A549 (cell line): ENCODE measurements at regions not wholly inside any gene's neighbourhood (a gene's known extent, or its start where the extent isn't known, plus 50 kb on each side); places are given as distances from the start of the nearest gene placed in this dataset.

ENCODE experiments used
- ATAC-seq, 2 experiments: fragments of 200-7000 bp in 1 of 2; fragments of >200 bp in 1 of 2; cut with Nextera tagmentation in 1 of 2; cut with Tn5 transposase in 1 of 2; 3 replicates each; pipeline versions ENCODE4 v1.8.0 to v1.9.1; 2018 to 2020; ENCODE audit warnings: mild to moderate bottlenecking in 1 of 2, moderate library complexity in 1 of 2
- CTCF ChIA-PET: fragments of 300-600 bp; sonication (Branson Sonifier 250); formaldehyde crosslinking; extraction: SDS; loops from one replicate; lab custom pipeline; 2021; ENCODE audit warnings: antibody characterized with exemption, inconsistent platforms; lab: Yijun Ruan, JAX
- POLR2A ChIA-PET: fragments of 350-600 bp; formaldehyde crosslinking; extraction: SDS; loops from one replicate; lab custom pipeline; 2021; ENCODE audit warnings: antibody characterized with exemption, inconsistent platforms; lab: Yijun Ruan, JAX
- DNase-seq, 2 experiments: peaks; one replicate each; pipeline versions ENCODE4 v3.0.0 to v3.0.0-alpha.2; 2011 to 2016; ENCODE audit warnings: low read depth in 1 of 2, low spot score in 1 of 2
- FAIRE-seq: peaks from 2 replicates; lab custom pipeline; 2011; peaks lifted over from hg19 to GRCh38; lab: Jason Lieb, UNC
- H3K27ac ChIP-seq, 2 experiments: fragments of >200 bp; sonication (Bioruptor Twin); formaldehyde crosslinking; 3 replicates each; pipeline ENCODE4 v1.5.1; 2016 to 2017
- H3K4me1 ChIP-seq: fragments of >200 bp; sonication (Bioruptor Twin); formaldehyde crosslinking; 3 replicates; pipeline ENCODE4 v1.6.1; 2016
- H3K4me2 ChIP-seq: fragments of >200 bp; sonication (Bioruptor Twin); formaldehyde crosslinking; 3 replicates; pipeline ENCODE4 v1.6.1; 2016
- H3K4me3 ChIP-seq: fragments of >200 bp; sonication (Bioruptor Twin); formaldehyde crosslinking; 3 replicates; pipeline ENCODE4 v1.5.1; 2016
- H3K9me3 ChIP-seq: fragments of >200 bp; sonication (Bioruptor Twin); formaldehyde crosslinking; 3 replicates; pipeline ENCODE4 v1.6.1; 2016
- BHLHE40 ChIP-seq: IDR thresholded peaks from 2 replicates; pipeline ENCODE4 v1.6.1; 2012; ENCODE audit warnings: low read depth, low read length, inconsistent platforms
- CBX2 ChIP-seq: fragments of 200-600 bp; sonication (generic); IDR thresholded peaks from 2 replicates; pipeline ENCODE4 v1.6.1; 2016; ENCODE audit warnings: low read depth, mild to moderate bottlenecking, borderline replicate concordance
- CEBPB ChIP-seq, 2 experiments: fragments of >200 bp in 1 of 2; sonication (Bioruptor Twin) in 1 of 2; formaldehyde crosslinking in 1 of 2; IDR thresholded peaks; 2 replicates each; pipeline ENCODE4 v1.6.1; 2012 to 2016
- EHF ChIP-seq: fragments of 250-450 bp; sonication (Bioruptor Pico); IDR thresholded peaks from 2 replicates; pipeline ENCODE4 v1.5.0; 2020; ENCODE audit warnings: mild to moderate bottlenecking
- ELK1 ChIP-seq: fragments of 150-350 bp; IDR thresholded peaks from 2 replicates; pipeline ENCODE4 v1.6.1; 2014; ENCODE audit warnings: low read depth, mild to moderate bottlenecking, low read length
- EP300 ChIP-seq, 2 experiments: fragments of >200 bp; sonication (Bioruptor Twin); formaldehyde crosslinking; IDR thresholded peaks; 2 replicates in 1 of 2; 3 replicates in 1 of 2; pipeline ENCODE4 v1.6.1; 2016 to 2017
- FOSB ChIP-seq: fragments of 250-450 bp; sonication (Bioruptor Pico); IDR thresholded peaks from 2 replicates; pipeline ENCODE4 v1.5.0; 2020; ENCODE audit warnings: mild to moderate bottlenecking, moderate library complexity
- GATA3 ChIP-seq: IDR thresholded peaks from 2 replicates; pipeline ENCODE4 v1.6.1; 2012; ENCODE audit warnings: borderline replicate concordance
- HDAC2 ChIP-seq: fragments of 200-600 bp; sonication (generic); IDR thresholded peaks from 2 replicates; pipeline ENCODE4 v1.6.1; 2016
- HOXB5 ChIP-seq: fragments of 250-450 bp; sonication (Bioruptor Pico); IDR thresholded peaks from 2 replicates; pipeline ENCODE4 v1.5.0; 2020; ENCODE audit warnings: mild to moderate bottlenecking, moderate library complexity
- MAFK ChIP-seq: fragments of 450-650 bp; IDR thresholded peaks from 2 replicates; pipeline ENCODE4 v1.6.1; 2014; ENCODE audit not compliant: partially characterized antibody
- MAZ ChIP-seq: fragments of 150-350 bp; IDR thresholded peaks from 2 replicates; pipeline ENCODE4 v1.6.1; 2014; ENCODE audit warnings: antibody characterized with exemption, low read depth, low read length, borderline replicate concordance
- PBX3 ChIP-seq: IDR thresholded peaks from 2 replicates; pipeline ENCODE4 v1.6.1; 2012
- PHF8 ChIP-seq: fragments of 200-600 bp; sonication (generic); IDR thresholded peaks from 2 replicates; pipeline ENCODE4 v1.6.1; 2016; ENCODE audit warnings: low read depth, mild to moderate bottlenecking, antibody characterized with exemption, moderate library complexity, borderline replicate concordance
- RAD21 ChIP-seq, 2 experiments: fragments of >200 bp in 1 of 2; sonication (Bioruptor Twin) in 1 of 2; formaldehyde crosslinking in 1 of 2; IDR thresholded peaks in 1 of 2; conservative IDR thresholded peaks in 1 of 2; 2 replicates in 1 of 2; 3 replicates in 1 of 2; pipeline ENCODE4 v1.6.1; 2012 to 2018; ENCODE audit warnings: inconsistent platforms in 1 of 2
- RARB ChIP-seq: fragments of 250-450 bp; sonication (Bioruptor Pico); IDR thresholded peaks from 2 replicates; pipeline ENCODE4 v1.8.0; 2021; ENCODE audit warnings: mild to moderate bottlenecking, moderate library complexity
- RFX5 ChIP-seq: fragments of 450-650 bp; IDR thresholded peaks from 2 replicates; pipeline ENCODE4 v1.7.1; 2014; ENCODE audit warnings: antibody characterized with exemption, mild to moderate bottlenecking, moderate library complexity
- SMC3 ChIP-seq: fragments of >200 bp; sonication (Bioruptor Twin); formaldehyde crosslinking; IDR thresholded peaks from 3 replicates; pipeline ENCODE4 v1.6.1; 2018; ENCODE audit warnings: inconsistent platforms
- TP53 ChIP-seq: fragments of 250-450 bp; sonication (Bioruptor Pico); IDR thresholded peaks from 2 replicates; pipeline ENCODE4 v1.5.0; 2021; ENCODE audit warnings: mild to moderate bottlenecking, moderate library complexity
- ZC3H11A ChIP-seq: fragments of 450-650 bp; IDR thresholded peaks from 2 replicates; pipeline ENCODE4 v1.6.1; 2014; ENCODE audit warnings: antibody characterized with exemption, mild to moderate bottlenecking
- ZSCAN20 ChIP-seq: fragments of 250-450 bp; sonication (Bioruptor Pico); IDR thresholded peaks from 2 replicates; pipeline ENCODE4 v1.8.0; 2022; ENCODE audit warnings: mild to moderate bottlenecking, moderate library complexity
- WGBS: methylation state at CpG from one replicate; pipeline ENCODE4 v1.1.6; 2017; ENCODE audit errors: missing lambda C conversion rate; 5-methylcytosine and 5-hydroxymethylcytosine counted together
- TF ChIP-seq, protein P1 (sequence below): fragments of 250-450 bp; sonication (Bioruptor Pico); IDR thresholded peaks from 2 replicates; pipeline ENCODE4 v1.5.0; 2021; ENCODE audit warnings: mild to moderate bottlenecking, moderate library complexity, borderline replicate concordance
- TF ChIP-seq, protein P2 (sequence below): fragments of 450-650 bp; IDR thresholded peaks from 2 replicates; pipeline ENCODE4 v1.6.1; 2014; ENCODE audit warnings: antibody characterized with exemption
- TF ChIP-seq, protein P3 (sequence below): fragments of >200 bp; sonication (Bioruptor Twin); formaldehyde crosslinking; IDR thresholded peaks from 2 replicates; pipeline ENCODE4 v1.6.1; 2016
- TF ChIP-seq, protein P4 (sequence below): IDR thresholded peaks from 2 replicates; pipeline ENCODE4 v1.6.1; 2012

DNA sequence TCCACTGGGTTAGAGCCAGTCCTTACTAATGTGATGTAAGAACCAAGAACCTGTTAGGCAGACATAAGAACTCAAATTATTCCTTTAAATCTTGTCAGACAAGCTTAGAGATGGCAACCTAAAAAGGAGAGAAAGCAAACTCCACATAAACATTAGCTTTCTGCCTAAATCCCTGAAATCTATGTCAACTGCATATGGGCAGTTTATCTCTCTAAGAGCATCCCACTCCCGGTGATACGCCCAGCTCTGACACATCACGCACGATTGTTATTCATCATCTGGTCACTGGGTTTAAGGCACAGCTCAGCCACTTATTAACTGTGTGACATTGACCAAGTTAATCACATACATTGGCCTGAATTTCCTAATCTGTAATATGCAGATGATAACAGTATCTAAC, 323.7 kb downstream of the HHIPL2 start:
- ATAC-seq (no peak), FAIRE-seq (no peak), DNase-seq (no peak)
- H3K4me3 ChIP-seq = no peak overlapping the region
- ChIA-PET CTCF (interaction anchor here (0.6 to 0.9 kb wide), 3 partner anchors 184 to 1096 kb away, joined by 3 to 6 read pairs (median 3); no protein-coding TSS in a partner anchor), POLR2A (no interaction called here)
- H3K9me3 ChIP-seq = no peaks in the 10 kb centered on the region
- TF ChIP-seq HOXB5 = no peak
- no peak overlapping the region for H3K4me2 ChIP-seq
- 19% methylated on average over 4 of the region's 4 CpGs for WGBS
- no peak overlapping the region for H3K27ac ChIP-seq
- no peaks in the 10 kb centered on the region for H3K4me1 ChIP-seq

GRCh38 chr1:222223010-222223409, 324.9 kb downstream of the HHIPL2 start:
- no peaks in the 10 kb centered on the region for H3K9me3 ChIP-seq
- POLR2A ChIA-PET = no interaction called here
- ATAC-seq (no peak), FAIRE-seq (no peak), DNase-seq (no peak)
- H3K4me2 ChIP-seq = no peak overlapping the region
- no peak overlapping the region for H3K27ac ChIP-seq
- WGBS = 22% methylated on average over 1 of the region's 1 CpG
- H3K4me1 ChIP-seq = no peaks in the 10 kb centered on the region
- no peak for TF ChIP-seq RFX5
- TF ChIP-seq, protein P1, sequence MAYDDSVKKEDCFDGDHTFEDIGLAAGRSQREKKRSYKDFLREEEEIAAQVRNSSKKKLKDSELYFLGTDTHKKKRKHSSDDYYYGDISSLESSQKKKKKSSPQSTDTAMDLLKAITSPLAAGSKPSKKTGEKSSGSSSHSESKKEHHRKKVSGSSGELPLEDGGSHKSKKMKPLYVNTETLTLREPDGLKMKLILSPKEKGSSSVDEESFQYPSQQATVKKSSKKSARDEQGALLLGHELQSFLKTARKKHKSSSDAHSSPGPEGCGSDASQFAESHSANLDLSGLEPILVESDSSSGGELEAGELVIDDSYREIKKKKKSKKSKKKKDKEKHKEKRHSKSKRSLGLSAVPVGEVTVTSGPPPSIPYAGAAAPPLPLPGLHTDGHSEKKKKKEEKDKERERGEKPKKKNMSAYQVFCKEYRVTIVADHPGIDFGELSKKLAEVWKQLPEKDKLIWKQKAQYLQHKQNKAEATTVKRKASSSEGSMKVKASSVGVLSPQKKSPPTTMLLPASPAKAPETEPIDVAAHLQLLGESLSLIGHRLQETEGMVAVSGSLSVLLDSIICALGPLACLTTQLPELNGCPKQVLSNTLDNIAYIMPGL = no peak
- TF ChIP-seq TP53 (CRISPR knock-in tag) = no peak
- TF ChIP-seq PHF8 = no peak
- TF ChIP-seq MAFK = no peak
- TF ChIP-seq BHLHE40 = no peak
- no peak for TF ChIP-seq HOXB5
- TF ChIP-seq, protein P2, sequence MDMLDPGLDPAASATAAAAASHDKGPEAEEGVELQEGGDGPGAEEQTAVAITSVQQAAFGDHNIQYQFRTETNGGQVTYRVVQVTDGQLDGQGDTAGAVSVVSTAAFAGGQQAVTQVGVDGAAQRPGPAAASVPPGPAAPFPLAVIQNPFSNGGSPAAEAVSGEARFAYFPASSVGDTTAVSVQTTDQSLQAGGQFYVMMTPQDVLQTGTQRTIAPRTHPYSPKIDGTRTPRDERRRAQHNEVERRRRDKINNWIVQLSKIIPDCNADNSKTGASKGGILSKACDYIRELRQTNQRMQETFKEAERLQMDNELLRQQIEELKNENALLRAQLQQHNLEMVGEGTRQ = no peak
- TF ChIP-seq RARB = no peak
- TF ChIP-seq RAD21 (conservative IDR thresholded peaks at IDR 0.05 in 1 of 2, IDR thresholded peaks at IDR 0.05 in 1 of 2) = no peak
- TF ChIP-seq GATA3 = no peak
- TF ChIP-seq SMC3 = no peak
- TF ChIP-seq EP300 (IDR thresholded peaks at IDR 0.05) = no peak
- TF ChIP-seq ZSCAN20 (CRISPR knock-in tag) = no peak
- no peak for TF ChIP-seq FOSB (CRISPR knock-in tag)
- TF ChIP-seq EHF (CRISPR knock-in tag) = no peak
- no peak for TF ChIP-seq MAZ
- TF ChIP-seq HDAC2 = no peak
- no peak for TF ChIP-seq CEBPB (IDR thresholded peaks at IDR 0.05)
- TF ChIP-seq ZC3H11A = no peak
- H3K4me3 ChIP-seq = no peak overlapping the region
- CTCF ChIA-PET = no interaction called here

DNA sequence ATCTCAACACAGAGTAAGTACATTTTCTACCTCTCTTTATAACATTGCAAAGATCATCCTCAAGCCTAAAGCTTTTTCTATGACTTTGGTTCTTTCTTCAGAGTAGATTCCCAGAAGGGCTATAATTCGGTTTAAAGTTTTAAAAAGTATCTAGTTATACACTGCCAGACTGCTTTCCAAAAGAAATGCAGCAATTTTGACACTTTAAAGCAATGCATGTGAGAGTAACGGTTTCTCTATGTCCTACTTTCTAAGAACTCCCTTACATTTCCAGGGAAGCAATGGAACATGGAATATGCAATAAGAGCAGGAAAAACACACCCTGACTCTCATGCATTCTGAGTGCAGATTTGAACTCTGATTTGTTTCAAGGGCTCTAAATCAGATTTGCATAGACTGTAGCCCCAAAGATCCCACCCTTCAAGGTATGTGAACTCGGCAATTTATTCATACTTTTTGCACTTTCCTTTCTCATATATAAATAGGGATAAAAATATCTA, 331.6 kb downstream of the HHIPL2 start:
- 9% methylated on average over 3 of the region's 3 CpGs for WGBS
- DNase-seq (no peak), FAIRE-seq (no peak), ATAC-seq (no peak)
- Histone ChIP-seq H3K27ac (no peak overlapping the region), H3K4me3 (no peak overlapping the region), H3K4me1 (no peaks in the 10 kb centered on the region), H3K9me3 (no peaks in the 10 kb centered on the region)
- CTCF ChIA-PET = interaction anchor here (1.3 kb wide), 1 partner anchor 739 kb away, joined by 3 read pairs; no protein-coding TSS in a partner anchor
- TF ChIP-seq, protein P3, sequence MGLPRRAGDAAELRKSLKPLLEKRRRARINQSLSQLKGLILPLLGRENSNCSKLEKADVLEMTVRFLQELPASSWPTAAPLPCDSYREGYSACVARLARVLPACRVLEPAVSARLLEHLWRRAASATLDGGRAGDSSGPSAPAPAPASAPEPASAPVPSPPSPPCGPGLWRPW = no peak
- TF ChIP-seq, protein P2 = no peak
- no peak for TF ChIP-seq RARB
- no peak for TF ChIP-seq PBX3
- TF ChIP-seq, protein P4, sequence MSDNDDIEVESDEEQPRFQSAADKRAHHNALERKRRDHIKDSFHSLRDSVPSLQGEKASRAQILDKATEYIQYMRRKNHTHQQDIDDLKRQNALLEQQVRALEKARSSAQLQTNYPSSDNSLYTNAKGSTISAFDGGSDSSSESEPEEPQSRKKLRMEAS = no peak
- TF ChIP-seq ZC3H11A = no peak
- TF ChIP-seq ELK1 = no peak
- no peak for TF ChIP-seq CBX2
- TF ChIP-seq, all 56 proteins: peak for 0
- no peak overlapping the region for H3K4me2 ChIP-seq
- POLR2A ChIA-PET = no interaction called here
